OCI-LY7 (cell line): ENCODE measurements at regions not wholly inside any gene's neighbourhood (a gene's known extent, or its start where the extent isn't known, plus 50 kb on each side); places are given as distances from the start of the nearest gene placed in this dataset.

ENCODE experiments used
- BruUV-seq: library from RNA; stranded (reverse); fragments of 400-500 nt; replicated peaks from 2 replicates; lab custom pipeline; 2021; lab: Mats Ljungman, UMichigan
- CTCF ChIA-PET: fragments of 300-600 bp; sonication (Branson Sonifier 250); formaldehyde crosslinking; loops from one replicate; lab custom pipeline; 2022; ENCODE audit warnings: antibody characterized with exemption; ENCODE audit not compliant: unreplicated experiment; lab: Charles Lee
- POLR2A ChIA-PET: fragments of 300-600 bp; sonication (Branson Sonifier 250); formaldehyde crosslinking; loops from one replicate; lab custom pipeline; 2022; ENCODE audit warnings: antibody characterized with exemption; lab: Charles Lee
- DNase-seq: peaks from one replicate; pipeline ENCODE4 v3.0.0-alpha.2; 2015; ENCODE audit warnings: low spot score
- H2AFZ ChIP-seq: fragments of 200-600 bp; sonication (generic), shearing (Covaris generic); 2 replicates; pipeline ENCODE4 v1.6.1; 2014; ENCODE audit warnings: mild to moderate bottlenecking, antibody characterized with exemption, low read length, moderate library complexity
- H3K27ac ChIP-seq: fragments of 200-600 bp; sonication (generic); 2 replicates; pipeline ENCODE4 v1.5.1; 2014; ENCODE audit warnings: mixed run types, low read depth, mild to moderate bottlenecking, moderate library complexity, low read length, inconsistent platforms; ENCODE audit not compliant: poor library complexity, severe bottlenecking
- H3K36me3 ChIP-seq: fragments of 200-600 bp; sonication (generic); 2 replicates; pipeline ENCODE4 v1.6.1; 2014; ENCODE audit warnings: mild to moderate bottlenecking, antibody characterized with exemption, low read length, moderate library complexity, mixed read lengths; ENCODE audit not compliant: insufficient read depth
- H3K4me1 ChIP-seq: fragments of 200-600 bp; sonication (generic); 2 replicates; pipeline ENCODE4 v1.5.1; 2014; ENCODE audit warnings: mild to moderate bottlenecking, low read length; ENCODE audit not compliant: insufficient read depth, poor library complexity, severe bottlenecking
- H3K4me2 ChIP-seq: fragments of 200-600 bp; sonication (generic); 2 replicates; pipeline ENCODE4 v1.6.1; 2014; ENCODE audit warnings: mild to moderate bottlenecking, low read length
- H3K4me3 ChIP-seq: fragments of 200-600 bp; sonication (generic); 2 replicates; pipeline ENCODE4 v1.5.1; 2014; ENCODE audit warnings: mild to moderate bottlenecking, low read depth, low read length; ENCODE audit not compliant: poor library complexity, severe bottlenecking
- H3K79me2 ChIP-seq: fragments of 200-600 bp; sonication (generic); 2 replicates; pipeline ENCODE4 v1.6.1; 2016; ENCODE audit warnings: low read depth, mild to moderate bottlenecking, low read length, moderate library complexity, mixed read lengths; ENCODE audit not compliant: insufficient read depth
- H3K9me2 ChIP-seq: fragments of 200-600 bp; sonication (generic); 2 replicates; pipeline ENCODE4 v1.6.1; 2016; ENCODE audit warnings: mild to moderate bottlenecking, low read length, mixed read lengths; ENCODE audit not compliant: insufficient read depth
- H3K9me3 ChIP-seq: fragments of 200-600 bp; sonication (generic); 2 replicates; pipeline ENCODE4 v1.6.1; 2014; ENCODE audit warnings: mild to moderate bottlenecking, mixed run types, low read length, mixed read lengths
- H4K20me1 ChIP-seq: fragments of 200-600 bp; sonication (generic); 2 replicates; pipeline ENCODE4 v1.6.1; 2014; ENCODE audit warnings: mild to moderate bottlenecking, antibody characterized with exemption, low read length, moderate library complexity, mixed read lengths; ENCODE audit not compliant: insufficient read depth
- EZH2phosphoT487 ChIP-seq: fragments of 200-600 bp; sonication (generic); IDR thresholded peaks from 2 replicates; pipeline ENCODE4 v1.6.1; 2018; ENCODE audit warnings: low read depth, borderline replicate concordance, mild to moderate bottlenecking, mixed run types, antibody characterized with exemption, low read length, moderate library complexity, mixed read lengths
- intact Hi-C: fragments of 100-400 bp; cut with micrococcal nuclease; formaldehyde crosslinking; loops from one replicate; pipeline ENCODE4 v1.10.0; 2022; ENCODE audit not compliant: unreplicated experiment
- TF ChIP-seq, protein P1 (sequence below): fragments of 200-600 bp; sonication (generic); conservative IDR thresholded peaks from 2 replicates; pipeline ENCODE4 v1.5.1; 2014; ENCODE audit warnings: mild to moderate bottlenecking, antibody characterized with exemption, low read length, moderate library complexity, mixed read lengths

DNA sequence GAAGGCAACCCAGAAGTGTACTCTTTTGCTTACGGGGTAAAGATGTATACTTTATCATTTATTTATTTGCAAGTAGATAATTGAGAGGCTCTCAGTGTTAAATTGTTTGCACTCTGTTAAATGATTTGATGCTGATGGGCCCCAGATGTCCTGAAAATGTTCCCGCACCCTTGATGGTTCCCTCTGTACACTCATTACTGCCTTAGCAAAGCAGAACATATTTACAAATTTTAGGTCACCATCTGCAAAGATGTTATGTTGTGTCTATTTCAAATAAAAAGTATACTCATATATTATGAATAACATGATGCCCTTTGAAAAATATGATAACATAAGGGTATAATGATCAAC, 240.5 kb upstream of the SNX7 start:
- no peak for DNase-seq
- Histone ChIP-seq H2AFZ (no peak overlapping the region), H3K4me3 (no peak overlapping the region), H3K4me1 (no peaks in the 10 kb centered on the region), H3K36me3 (no peaks in the 10 kb centered on the region), H3K4me2 (no peak overlapping the region), H3K27ac (no peak overlapping the region), H3K79me2 (no peaks in the 10 kb centered on the region), H3K9me3 (no peaks in the 10 kb centered on the region), H3K9me2 (no peaks in the 10 kb centered on the region), H4K20me1 (no peaks in the 10 kb centered on the region)
- BruUV-seq: no TSS peak
- ChIA-PET CTCF (no interaction called here), POLR2A (no interaction called here)
- no peak for TF ChIP-seq EZH2phosphoT487
- TF ChIP-seq, protein P1, sequence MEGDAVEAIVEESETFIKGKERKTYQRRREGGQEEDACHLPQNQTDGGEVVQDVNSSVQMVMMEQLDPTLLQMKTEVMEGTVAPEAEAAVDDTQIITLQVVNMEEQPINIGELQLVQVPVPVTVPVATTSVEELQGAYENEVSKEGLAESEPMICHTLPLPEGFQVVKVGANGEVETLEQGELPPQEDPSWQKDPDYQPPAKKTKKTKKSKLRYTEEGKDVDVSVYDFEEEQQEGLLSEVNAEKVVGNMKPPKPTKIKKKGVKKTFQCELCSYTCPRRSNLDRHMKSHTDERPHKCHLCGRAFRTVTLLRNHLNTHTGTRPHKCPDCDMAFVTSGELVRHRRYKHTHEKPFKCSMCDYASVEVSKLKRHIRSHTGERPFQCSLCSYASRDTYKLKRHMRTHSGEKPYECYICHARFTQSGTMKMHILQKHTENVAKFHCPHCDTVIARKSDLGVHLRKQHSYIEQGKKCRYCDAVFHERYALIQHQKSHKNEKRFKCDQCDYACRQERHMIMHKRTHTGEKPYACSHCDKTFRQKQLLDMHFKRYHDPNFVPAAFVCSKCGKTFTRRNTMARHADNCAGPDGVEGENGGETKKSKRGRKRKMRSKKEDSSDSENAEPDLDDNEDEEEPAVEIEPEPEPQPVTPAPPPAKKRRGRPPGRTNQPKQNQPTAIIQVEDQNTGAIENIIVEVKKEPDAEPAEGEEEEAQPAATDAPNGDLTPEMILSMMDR: no peak
- intact Hi-C loops: no loop called here

DNA sequence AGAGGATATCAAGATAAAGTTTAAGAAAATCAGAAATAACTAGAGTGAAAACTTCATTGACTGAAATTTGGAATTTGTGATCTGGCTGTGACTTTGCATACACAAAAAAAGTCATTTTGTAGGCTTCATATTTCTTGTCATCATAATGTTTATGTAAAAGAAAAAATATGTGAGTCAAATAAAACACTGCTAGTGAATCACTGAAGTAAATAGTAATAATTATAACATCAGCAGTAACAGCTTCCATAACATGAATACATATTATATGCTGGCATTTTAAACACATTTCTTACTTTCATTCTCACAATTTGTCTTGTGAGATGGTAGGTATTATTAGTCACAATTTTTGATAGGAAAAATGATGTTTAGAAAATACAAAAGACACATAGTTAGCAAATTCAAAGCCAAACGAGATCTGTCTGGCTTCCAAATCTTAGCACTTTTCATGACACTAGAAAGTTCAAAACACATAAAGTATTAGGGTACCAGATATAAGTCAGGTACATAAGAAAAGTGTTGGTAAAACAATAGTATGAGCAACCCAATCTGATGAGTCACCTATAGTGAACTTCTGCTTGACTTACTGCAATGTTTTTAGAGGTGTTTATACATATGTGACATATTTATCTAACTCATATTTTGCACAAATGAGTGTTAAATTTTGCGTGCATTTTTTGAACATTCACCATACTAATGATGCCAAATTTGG, 241.0 kb upstream of the SNX7 start:
- ChIA-PET POLR2A (no interaction called here), CTCF (no interaction called here)
- Histone ChIP-seq H2AFZ (no peak overlapping the region), H3K27ac (no peak overlapping the region), H3K36me3 (no peaks in the 10 kb centered on the region), H3K4me2 (no peak overlapping the region), H3K4me1 (no peaks in the 10 kb centered on the region), H3K79me2 (no peaks in the 10 kb centered on the region), H3K4me3 (no peak overlapping the region), H3K9me3 (no peaks in the 10 kb centered on the region), H4K20me1 (no peaks in the 10 kb centered on the region), H3K9me2 (no peaks in the 10 kb centered on the region)
- intact Hi-C loops: no loop called here
- no peak for DNase-seq
- TF ChIP-seq, protein P1: no peak
- no peak for TF ChIP-seq EZH2phosphoT487
- no TSS peak for BruUV-seq

DNA sequence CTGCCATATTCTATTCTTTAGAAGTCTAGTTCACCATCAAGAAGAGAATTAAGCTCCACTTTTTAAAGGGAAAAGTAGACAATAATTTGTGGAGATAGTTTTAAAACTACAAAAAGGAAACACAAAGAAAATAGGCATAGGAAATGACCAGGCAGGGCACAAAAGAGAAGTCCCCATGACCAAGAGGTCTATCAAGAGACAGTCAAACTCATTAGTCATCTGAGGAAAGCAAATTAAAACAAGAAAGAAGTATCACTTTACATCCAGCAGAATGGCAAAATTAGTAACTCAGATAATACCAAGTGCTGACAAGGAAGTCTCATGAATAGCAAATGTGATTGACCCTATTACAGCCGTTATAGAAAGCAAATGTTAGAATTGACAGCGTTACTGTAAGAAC, 243.7 kb upstream of the SNX7 start:
- ChIA-PET CTCF (no interaction called here), POLR2A (no interaction called here)
- H3K79me2 ChIP-seq: no peaks in the 10 kb centered on the region
- H3K9me3 ChIP-seq: no peaks in the 10 kb centered on the region
- H3K36me3 ChIP-seq: no peaks in the 10 kb centered on the region
- no peaks in the 10 kb centered on the region for H3K4me1 ChIP-seq
- H3K9me2 ChIP-seq: no peaks in the 10 kb centered on the region
- no peak overlapping the region for H3K27ac ChIP-seq
- H2AFZ ChIP-seq: no peak overlapping the region
- no peak overlapping the region for H3K4me2 ChIP-seq
- TF ChIP-seq, protein P1: no peak
- no peak for TF ChIP-seq EZH2phosphoT487
- H4K20me1 ChIP-seq: no peaks in the 10 kb centered on the region
- DNase-seq: no peak
- intact Hi-C loops: no loop called here
- no TSS peak for BruUV-seq
- H3K4me3 ChIP-seq: no peak overlapping the region
